Neural crest cell (in vitro differentiated cells): ENCODE measurements at regions not wholly inside any gene's neighbourhood (a gene's known extent, or its start where the extent isn't known, plus 50 kb on each side); places are given as distances from the start of the nearest gene placed in this dataset.

Source experiments
- DNase-seq: peaks from one replicate; pipeline ENCODE4 v3.0.0; 2021; ENCODE audit warnings: low read depth, mixed read lengths, low spot score
- H3K27ac Mint-ChIP-seq: one replicate; pipeline ENCODE4 v1.8.0; 2021; ENCODE audit warnings: mild to moderate bottlenecking, mixed read lengths; ENCODE audit not compliant: unreplicated experiment
- H3K27me3 Mint-ChIP-seq: 2 replicates; pipeline ENCODE4 v1.8.0; 2021; ENCODE audit warnings: low read depth, mild to moderate bottlenecking, mixed read lengths
- H3K36me3 Mint-ChIP-seq: 2 replicates; pipeline ENCODE4 v1.8.0; 2021; ENCODE audit warnings: low read depth, mild to moderate bottlenecking, mixed read lengths
- H3K4me1 Mint-ChIP-seq: 2 replicates; pipeline ENCODE4 v1.8.0; 2021; ENCODE audit warnings: mixed read lengths
- H3K4me3 Mint-ChIP-seq: one replicate; pipeline ENCODE4 v1.8.0; 2021; ENCODE audit warnings: mild to moderate bottlenecking, mixed read lengths
- H3K9me3 Mint-ChIP-seq: 2 replicates; pipeline ENCODE4 v1.8.0; 2021; ENCODE audit warnings: mixed read lengths
- TF ChIP-seq, protein P1 (sequence below): fragments of 200-600 bp; sonication (generic); conservative IDR thresholded peaks from 2 replicates; pipeline ENCODE4 v1.5.0; 2021; ENCODE audit warnings: antibody characterized with exemption, mild to moderate bottlenecking

DNA sequence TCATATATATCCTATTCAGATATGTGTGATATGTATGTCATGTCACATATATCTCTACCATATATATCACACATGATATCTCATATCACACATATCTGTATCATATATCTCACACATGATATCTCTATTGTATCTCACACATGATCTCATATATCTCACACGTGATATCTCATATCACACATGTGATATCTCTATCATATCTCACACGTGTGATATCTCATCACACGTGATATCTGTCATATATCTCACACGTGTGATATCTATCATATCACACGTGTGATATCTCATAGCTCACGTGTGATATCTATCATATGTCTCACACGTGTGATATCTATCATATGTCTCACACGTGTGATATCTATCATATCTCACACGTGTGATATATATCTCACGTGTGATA is 240.7 kb downstream of the MAP2K4 start:
- H3K36me3 Mint-ChIP-seq = no peaks in the 10 kb centered on the region

DNA sequence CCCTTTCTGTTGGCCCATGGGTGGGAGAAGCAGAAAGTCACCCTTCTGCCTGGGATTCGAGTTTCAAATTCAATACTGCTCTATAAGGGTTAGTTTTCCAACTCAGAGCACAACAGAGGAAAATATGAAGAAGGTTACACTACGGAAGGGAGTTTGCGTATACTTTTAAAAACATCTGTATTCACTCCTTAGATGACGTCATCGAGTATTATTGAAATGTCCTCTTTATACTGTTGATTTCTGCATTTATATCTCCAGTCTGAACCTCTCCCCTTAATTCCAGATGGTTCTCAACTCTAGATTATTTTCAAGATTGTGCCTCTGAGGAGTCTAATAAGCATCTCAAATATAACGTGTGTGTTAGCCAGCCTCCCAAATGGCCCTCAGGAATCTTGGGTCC is 249.1 kb downstream of the MAP2K4 start:
- TF ChIP-seq, protein P1, sequence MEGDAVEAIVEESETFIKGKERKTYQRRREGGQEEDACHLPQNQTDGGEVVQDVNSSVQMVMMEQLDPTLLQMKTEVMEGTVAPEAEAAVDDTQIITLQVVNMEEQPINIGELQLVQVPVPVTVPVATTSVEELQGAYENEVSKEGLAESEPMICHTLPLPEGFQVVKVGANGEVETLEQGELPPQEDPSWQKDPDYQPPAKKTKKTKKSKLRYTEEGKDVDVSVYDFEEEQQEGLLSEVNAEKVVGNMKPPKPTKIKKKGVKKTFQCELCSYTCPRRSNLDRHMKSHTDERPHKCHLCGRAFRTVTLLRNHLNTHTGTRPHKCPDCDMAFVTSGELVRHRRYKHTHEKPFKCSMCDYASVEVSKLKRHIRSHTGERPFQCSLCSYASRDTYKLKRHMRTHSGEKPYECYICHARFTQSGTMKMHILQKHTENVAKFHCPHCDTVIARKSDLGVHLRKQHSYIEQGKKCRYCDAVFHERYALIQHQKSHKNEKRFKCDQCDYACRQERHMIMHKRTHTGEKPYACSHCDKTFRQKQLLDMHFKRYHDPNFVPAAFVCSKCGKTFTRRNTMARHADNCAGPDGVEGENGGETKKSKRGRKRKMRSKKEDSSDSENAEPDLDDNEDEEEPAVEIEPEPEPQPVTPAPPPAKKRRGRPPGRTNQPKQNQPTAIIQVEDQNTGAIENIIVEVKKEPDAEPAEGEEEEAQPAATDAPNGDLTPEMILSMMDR = no peak
- Mint-ChIP-seq H3K4me3 (no peak overlapping the region), H3K27me3 (no peaks in the 10 kb centered on the region), H3K4me1 (no peaks in the 10 kb centered on the region), H3K27ac (no peak overlapping the region), H3K36me3 (peaks cover 3% of the 10 kb centered on the region), H3K9me3 (peaks cover 3% of the 10 kb centered on the region)
- DNase-seq = no peak

More for the DNA sequence above, 240.7 kb downstream of the MAP2K4 start:
- peaks cover 4% of the 10 kb centered on the region for H3K9me3 Mint-ChIP-seq
- H3K27me3 Mint-ChIP-seq = no peaks in the 10 kb centered on the region
- DNase-seq = no peak
- TF ChIP-seq, protein P1 = no peak
- no peak overlapping the region for H3K27ac Mint-ChIP-seq
- H3K4me1 Mint-ChIP-seq = no peaks in the 10 kb centered on the region
- H3K4me3 Mint-ChIP-seq = no peak overlapping the region

DNA sequence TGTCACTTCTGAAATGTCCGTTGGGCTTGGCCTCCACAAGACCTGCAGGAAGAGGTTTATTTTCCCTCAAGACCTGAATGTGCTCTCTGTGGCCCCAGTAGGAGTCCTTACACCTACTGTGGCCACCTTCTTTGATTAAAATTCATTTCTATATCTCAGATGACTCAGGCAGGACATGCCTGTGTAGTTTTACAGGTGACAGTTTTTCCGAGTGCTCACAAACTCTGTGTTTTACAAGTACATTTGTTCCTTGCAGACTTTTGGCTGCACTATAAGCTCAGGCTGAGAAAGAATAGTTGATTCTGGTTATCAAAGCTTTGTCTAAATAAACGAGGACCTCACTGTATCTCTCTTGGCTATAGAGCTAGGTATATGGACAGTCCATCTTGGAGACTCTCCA is 257.1 kb downstream of the MAP2K4 start:
- TF ChIP-seq, protein P1 = no peak
- Mint-ChIP-seq H3K27me3 (no peaks in the 10 kb centered on the region), H3K4me3 (no peak overlapping the region), H3K9me3 (peaks cover 3% of the 10 kb centered on the region), H3K27ac (no peak overlapping the region), H3K4me1 (no peaks in the 10 kb centered on the region), H3K36me3 (peaks cover 3% of the 10 kb centered on the region)
- no peak for DNase-seq

DNA sequence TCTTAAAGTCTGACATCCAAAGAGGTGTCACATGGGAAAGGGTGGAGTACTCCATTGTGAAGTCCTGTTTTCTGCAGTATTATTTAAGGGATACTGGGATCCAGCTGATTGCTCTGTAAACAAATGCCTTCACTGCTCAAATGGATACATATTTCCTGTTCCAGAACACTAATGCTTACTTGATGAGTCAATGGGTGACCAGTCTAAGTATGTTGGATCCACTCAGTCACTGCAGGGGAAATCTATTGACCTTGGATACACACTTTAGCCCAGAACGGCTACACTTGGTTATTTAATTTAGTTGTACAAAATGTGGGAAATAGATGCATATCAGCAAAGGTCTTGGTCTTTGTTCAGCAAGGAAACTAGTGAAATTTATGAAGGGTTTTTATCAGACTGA is 261.4 kb downstream of the MAP2K4 start:
- no peak overlapping the region for H3K27ac Mint-ChIP-seq
- no peak for DNase-seq
- no peak overlapping the region for H3K4me3 Mint-ChIP-seq
- H3K36me3 Mint-ChIP-seq = no peaks in the 10 kb centered on the region
- H3K4me1 Mint-ChIP-seq = no peaks in the 10 kb centered on the region
- TF ChIP-seq, protein P1 = no peak
- no peaks in the 10 kb centered on the region for H3K9me3 Mint-ChIP-seq
- H3K27me3 Mint-ChIP-seq = no peaks in the 10 kb centered on the region

DNA sequence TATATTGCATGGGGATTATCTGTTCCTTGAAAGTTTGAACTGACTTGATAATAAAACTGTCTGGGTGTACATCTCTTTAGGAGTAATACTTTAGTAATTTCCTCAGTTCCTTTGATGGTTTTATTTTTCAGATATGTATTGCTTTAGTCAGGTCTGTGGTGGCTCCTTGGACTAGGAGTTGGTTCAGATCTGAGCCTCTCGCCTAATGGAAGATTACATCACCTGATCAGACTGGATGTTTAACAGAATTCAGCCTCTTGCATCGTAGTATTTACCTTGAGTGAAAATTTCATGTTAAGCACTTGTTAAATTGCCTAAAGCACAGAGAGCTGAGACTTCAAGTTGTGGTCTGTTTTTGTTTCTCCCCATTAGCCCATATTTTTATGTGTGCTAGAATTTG is 267.3 kb downstream of the MAP2K4 start:
- Mint-ChIP-seq H3K4me3 (no peak overlapping the region), H3K27me3 (no peaks in the 10 kb centered on the region), H3K9me3 (peaks cover 4% of the 10 kb centered on the region), H3K36me3 (no peaks in the 10 kb centered on the region), H3K27ac (no peak overlapping the region), H3K4me1 (no peaks in the 10 kb centered on the region)
- no peak for DNase-seq
- TF ChIP-seq, protein P1 = no peak

DNA sequence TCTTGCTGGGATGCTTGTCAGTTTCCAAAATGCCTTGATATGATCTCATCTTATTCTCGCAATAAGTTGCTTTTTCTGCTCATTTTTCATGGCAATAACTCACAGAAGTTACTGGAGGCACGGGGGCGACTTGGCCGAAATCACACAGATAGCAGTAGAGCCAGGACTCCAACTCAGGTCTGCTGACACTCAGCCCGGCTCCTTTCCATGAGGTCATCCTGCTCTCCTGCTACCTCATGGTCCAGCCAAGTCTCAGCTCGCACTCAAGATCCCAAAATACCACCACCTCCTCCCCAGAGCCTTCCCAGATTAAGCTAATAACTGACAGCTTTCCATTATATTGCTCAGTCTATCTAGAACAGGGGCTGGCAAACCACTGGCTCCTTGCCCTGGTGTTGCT is 269.5 kb downstream of the MAP2K4 start:
- H3K4me1 Mint-ChIP-seq = no peaks in the 10 kb centered on the region
- H3K4me3 Mint-ChIP-seq = no peak overlapping the region
- DNase-seq = no peak
- no peaks in the 10 kb centered on the region for H3K36me3 Mint-ChIP-seq
- peaks cover 4% of the 10 kb centered on the region for H3K9me3 Mint-ChIP-seq
- TF ChIP-seq, protein P1 = no peak
- H3K27ac Mint-ChIP-seq = no peak overlapping the region
- H3K27me3 Mint-ChIP-seq = no peaks in the 10 kb centered on the region
